Activated naive CD8-positive, alpha-beta T cell (primary cell): ENCODE measurements at regions not wholly inside any gene's neighbourhood (a gene's known extent, or its start where the extent isn't known, plus 50 kb on each side); places are given as distances from the start of the nearest gene placed in this dataset.

Source experiments
- H3K27ac Mint-ChIP-seq: one replicate; pipeline ENCODE4 v1.8.0; 2021; ENCODE audit warnings: mixed read lengths
- H3K27me3 Mint-ChIP-seq: one replicate; pipeline ENCODE4 v1.8.0; 2021; ENCODE audit warnings: mixed read lengths
- H3K36me3 Mint-ChIP-seq: one replicate; pipeline ENCODE4 v1.8.0; 2021; ENCODE audit warnings: mixed read lengths
- H3K4me1 Mint-ChIP-seq: one replicate; pipeline ENCODE4 v1.8.0; 2021; ENCODE audit warnings: low read depth, mixed read lengths
- H3K4me3 Mint-ChIP-seq: one replicate; pipeline ENCODE4 v1.8.0; 2021; ENCODE audit warnings: mild to moderate bottlenecking, mixed read lengths
- H3K9me3 Mint-ChIP-seq: one replicate; pipeline ENCODE4 v1.8.0; 2021; ENCODE audit warnings: low read depth, mixed read lengths

DNA sequence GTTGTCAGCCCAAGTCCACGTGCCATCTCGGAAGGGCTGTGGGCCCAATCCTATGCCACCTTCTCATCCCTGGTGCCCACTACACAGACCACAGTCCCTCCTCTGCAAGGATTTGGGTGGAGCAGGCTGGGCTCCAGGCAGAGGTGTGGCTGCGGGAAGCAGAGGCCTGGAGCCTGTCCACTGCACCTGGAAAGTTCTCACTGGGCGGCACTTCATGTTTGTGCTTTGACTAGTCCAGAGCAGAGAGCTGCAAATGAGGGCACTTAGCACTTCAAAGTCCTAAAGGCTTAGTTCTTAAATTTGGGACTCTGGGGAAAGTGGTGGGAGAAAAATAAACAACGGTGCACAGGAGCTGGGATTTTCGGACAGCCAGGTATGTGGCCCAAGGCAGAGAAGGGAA is 308.9 kb upstream of the POU3F3 start:
- no peaks in the 10 kb centered on the region for H3K9me3 Mint-ChIP-seq
- H3K27ac Mint-ChIP-seq, result no peak overlapping the region
- H3K4me3 Mint-ChIP-seq, result no peak overlapping the region
- H3K36me3 Mint-ChIP-seq, result no peaks in the 10 kb centered on the region
- no peaks in the 10 kb centered on the region for H3K27me3 Mint-ChIP-seq
- H3K4me1 Mint-ChIP-seq, result no peaks in the 10 kb centered on the region

DNA sequence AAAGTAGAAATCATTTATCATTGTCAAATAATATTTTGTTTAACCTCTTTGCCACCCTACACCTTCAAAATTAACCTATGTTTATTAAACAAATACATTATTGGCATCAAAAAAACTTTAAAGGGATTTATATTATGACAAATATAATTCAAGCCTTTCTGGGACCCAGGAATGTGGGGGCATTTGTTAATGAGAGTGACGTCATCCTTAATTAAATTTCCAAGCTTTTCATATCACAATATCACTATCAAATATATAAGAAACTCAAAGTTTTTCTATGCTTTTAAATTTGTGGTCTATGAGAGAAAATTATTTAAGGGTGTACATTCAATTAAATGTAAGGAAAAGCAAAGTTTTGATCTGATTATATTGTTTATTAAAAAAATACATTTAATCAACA is 307.4 kb upstream of the POU3F3 start:
- Mint-ChIP-seq H3K4me3 (no peak overlapping the region), H3K4me1 (no peaks in the 10 kb centered on the region), H3K27me3 (no peaks in the 10 kb centered on the region), H3K36me3 (no peaks in the 10 kb centered on the region), H3K27ac (no peak overlapping the region), H3K9me3 (no peaks in the 10 kb centered on the region)

DNA sequence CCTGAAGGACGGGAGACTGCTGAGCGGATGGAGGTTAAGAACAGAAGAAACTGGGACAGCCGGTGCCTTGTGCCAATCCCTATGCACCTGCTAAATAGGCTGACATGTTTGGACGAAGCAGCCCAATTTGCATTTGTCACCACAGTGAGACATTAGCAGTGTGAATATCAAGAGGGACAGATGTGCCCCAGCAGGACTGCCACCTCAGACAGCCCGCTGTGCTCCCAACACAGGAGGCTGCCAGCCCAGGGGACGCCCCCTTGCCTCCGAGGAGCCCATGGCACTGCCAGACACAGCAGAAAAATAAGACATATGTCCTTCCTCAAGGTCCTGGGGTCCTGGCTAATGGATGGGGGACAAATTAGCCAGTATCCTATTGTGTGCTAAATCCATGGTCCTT is 306.7 kb upstream of the POU3F3 start:
- no peaks in the 10 kb centered on the region for H3K27me3 Mint-ChIP-seq
- no peak overlapping the region for H3K4me3 Mint-ChIP-seq
- H3K4me1 Mint-ChIP-seq, result no peaks in the 10 kb centered on the region
- no peaks in the 10 kb centered on the region for H3K36me3 Mint-ChIP-seq
- H3K27ac Mint-ChIP-seq, result no peak overlapping the region
- no peaks in the 10 kb centered on the region for H3K9me3 Mint-ChIP-seq

DNA sequence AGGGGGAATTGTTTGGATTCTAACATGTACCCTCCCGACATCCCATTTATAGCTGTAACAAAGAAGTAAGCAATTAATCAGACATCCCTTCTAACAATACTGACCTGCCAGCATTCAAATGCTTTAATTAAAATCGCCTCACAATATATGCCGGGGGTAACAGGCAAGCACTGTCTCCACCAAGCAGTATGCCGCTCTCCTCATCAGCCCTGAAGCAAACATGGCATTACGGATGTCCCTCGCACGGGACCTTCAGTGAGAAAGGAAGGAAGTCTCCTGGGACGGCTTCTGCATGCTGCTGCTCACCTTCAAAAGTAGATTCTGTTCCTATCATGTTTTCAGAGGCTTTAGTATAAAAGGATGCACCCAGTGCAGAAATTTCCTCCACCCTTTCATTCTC is 292.7 kb upstream of the POU3F3 start:
- no peaks in the 10 kb centered on the region for H3K36me3 Mint-ChIP-seq
- no peaks in the 10 kb centered on the region for H3K27me3 Mint-ChIP-seq
- H3K4me1 Mint-ChIP-seq, result no peaks in the 10 kb centered on the region
- no peak overlapping the region for H3K27ac Mint-ChIP-seq
- no peaks in the 10 kb centered on the region for H3K9me3 Mint-ChIP-seq
- no peak overlapping the region for H3K4me3 Mint-ChIP-seq

DNA sequence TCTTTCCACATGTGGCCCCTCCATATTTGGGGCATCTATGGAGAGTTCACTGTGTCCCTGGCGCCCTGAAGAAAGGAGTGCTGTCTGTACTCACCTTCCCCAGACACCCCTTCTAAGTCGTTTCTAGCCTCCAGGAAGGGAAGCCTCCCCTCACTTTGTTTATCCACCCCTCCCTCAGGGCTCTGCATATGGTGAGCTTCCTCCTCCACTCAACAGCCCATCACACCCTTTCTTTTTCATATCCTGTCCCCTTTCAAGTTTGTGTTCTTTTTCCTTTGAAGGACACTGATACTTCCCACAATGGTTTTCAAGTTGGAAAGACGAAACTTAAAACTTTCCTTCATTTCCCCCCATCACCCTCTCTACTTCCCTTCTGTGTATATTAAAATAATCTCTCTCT is 291.4 kb upstream of the POU3F3 start:
- no peaks in the 10 kb centered on the region for H3K36me3 Mint-ChIP-seq
- H3K4me1 Mint-ChIP-seq, result no peaks in the 10 kb centered on the region
- H3K4me3 Mint-ChIP-seq, result no peak overlapping the region
- no peak overlapping the region for H3K27ac Mint-ChIP-seq
- H3K9me3 Mint-ChIP-seq, result no peaks in the 10 kb centered on the region
- no peaks in the 10 kb centered on the region for H3K27me3 Mint-ChIP-seq

DNA sequence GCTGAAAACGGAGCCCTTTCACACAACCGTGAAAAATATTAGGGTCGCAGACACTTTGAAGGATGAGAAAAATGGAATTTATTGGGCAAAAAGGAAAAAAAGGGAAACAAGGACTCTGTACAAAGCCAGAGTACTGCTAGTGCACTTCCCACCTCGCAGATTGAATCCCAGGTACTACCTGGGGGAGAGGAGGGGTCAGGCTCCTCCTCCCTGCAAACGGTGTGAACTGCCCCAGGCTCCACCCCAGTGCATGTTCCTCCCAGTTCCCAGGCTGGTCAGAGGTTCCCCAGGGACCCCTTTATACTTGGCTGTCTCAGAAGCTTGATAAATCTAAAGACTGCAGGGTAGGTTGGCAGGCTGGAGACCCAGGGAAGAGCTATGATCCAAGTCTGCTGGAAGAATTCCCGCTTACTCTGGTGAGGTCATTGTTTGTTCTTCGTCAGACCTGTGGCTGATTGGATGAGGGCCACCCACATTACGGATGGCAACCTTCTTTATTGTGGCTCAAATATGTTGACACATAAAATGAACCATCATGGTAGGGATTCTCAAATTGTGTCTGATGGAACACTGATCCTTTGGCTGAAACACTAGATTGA is 290.4 kb upstream of the POU3F3 start:
- H3K27ac Mint-ChIP-seq, result no peak overlapping the region
- no peaks in the 10 kb centered on the region for H3K9me3 Mint-ChIP-seq
- no peak overlapping the region for H3K4me3 Mint-ChIP-seq
- no peaks in the 10 kb centered on the region for H3K36me3 Mint-ChIP-seq
- H3K27me3 Mint-ChIP-seq, result no peaks in the 10 kb centered on the region
- no peaks in the 10 kb centered on the region for H3K4me1 Mint-ChIP-seq

DNA sequence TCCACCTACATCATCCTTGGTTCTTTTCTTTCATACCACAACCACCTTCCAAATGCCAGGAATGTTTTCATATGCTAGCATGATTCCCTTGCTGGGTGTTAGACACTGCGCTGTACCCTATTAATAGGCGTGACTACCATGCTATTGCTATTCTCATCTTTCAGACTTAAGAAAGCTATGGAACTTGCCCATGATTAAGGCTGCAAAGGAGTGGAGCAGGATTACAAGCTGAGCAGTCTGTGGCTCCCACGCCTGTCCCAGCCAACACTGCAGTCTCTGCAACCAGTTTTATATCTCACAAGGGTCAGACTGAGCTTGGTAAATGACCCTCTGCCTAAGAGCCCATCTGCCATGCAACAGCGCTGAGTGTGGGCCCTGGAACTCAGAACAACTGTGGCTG is 285.7 kb upstream of the POU3F3 start:
- H3K4me3 Mint-ChIP-seq, result no peak overlapping the region
- no peaks in the 10 kb centered on the region for H3K9me3 Mint-ChIP-seq
- no peaks in the 10 kb centered on the region for H3K27me3 Mint-ChIP-seq
- H3K27ac Mint-ChIP-seq, result no peak overlapping the region
- H3K4me1 Mint-ChIP-seq, result no peaks in the 10 kb centered on the region
- no peaks in the 10 kb centered on the region for H3K36me3 Mint-ChIP-seq

DNA sequence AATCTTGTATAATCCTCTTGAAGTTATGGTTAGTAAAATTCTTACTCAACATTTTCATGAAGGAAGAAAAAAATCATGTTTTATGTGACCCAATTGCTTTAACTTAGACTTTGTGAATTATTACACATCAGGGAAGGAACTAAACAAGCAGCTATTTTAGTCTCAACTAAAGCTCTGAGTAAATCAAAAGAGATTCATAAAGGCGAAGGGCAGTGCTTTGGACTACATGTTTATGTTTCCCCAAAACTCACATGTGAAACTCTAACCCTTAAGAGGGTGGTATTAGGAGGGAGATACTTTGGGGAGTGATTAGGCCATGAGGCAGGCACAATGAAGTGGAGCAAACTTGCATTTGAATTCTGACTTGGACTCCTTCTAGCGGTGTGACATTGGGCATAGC is 283.7 kb upstream of the POU3F3 start:
- H3K4me1 Mint-ChIP-seq, result no peaks in the 10 kb centered on the region
- no peaks in the 10 kb centered on the region for H3K36me3 Mint-ChIP-seq
- no peak overlapping the region for H3K27ac Mint-ChIP-seq
- no peaks in the 10 kb centered on the region for H3K27me3 Mint-ChIP-seq
- H3K4me3 Mint-ChIP-seq, result no peak overlapping the region
- H3K9me3 Mint-ChIP-seq, result peaks cover 4% of the 10 kb centered on the region

DNA sequence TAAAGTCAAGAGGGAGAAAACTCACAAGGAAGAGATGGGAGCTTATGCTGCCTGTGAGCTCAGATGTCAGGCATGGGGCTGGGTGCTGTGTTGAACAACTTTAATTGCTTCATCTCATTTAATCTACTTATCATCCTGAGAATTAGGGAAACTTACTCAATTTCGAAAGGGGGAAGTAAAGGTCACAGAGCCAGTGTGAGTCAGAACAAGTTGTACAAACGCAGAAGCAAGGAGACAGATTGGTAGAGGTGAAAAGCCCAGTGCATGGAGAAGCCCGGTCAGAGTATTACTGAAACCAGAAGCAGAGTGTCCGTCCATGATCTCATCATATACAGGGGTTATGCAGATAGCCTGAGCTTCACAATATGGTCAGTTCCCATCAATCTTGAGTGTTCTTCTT is 281.1 kb upstream of the POU3F3 start:
- no peaks in the 10 kb centered on the region for H3K36me3 Mint-ChIP-seq
- no peaks in the 10 kb centered on the region for H3K27me3 Mint-ChIP-seq
- H3K4me3 Mint-ChIP-seq, result no peak overlapping the region
- no peak overlapping the region for H3K27ac Mint-ChIP-seq
- peaks cover 4% of the 10 kb centered on the region for H3K9me3 Mint-ChIP-seq
- H3K4me1 Mint-ChIP-seq, result no peaks in the 10 kb centered on the region

DNA sequence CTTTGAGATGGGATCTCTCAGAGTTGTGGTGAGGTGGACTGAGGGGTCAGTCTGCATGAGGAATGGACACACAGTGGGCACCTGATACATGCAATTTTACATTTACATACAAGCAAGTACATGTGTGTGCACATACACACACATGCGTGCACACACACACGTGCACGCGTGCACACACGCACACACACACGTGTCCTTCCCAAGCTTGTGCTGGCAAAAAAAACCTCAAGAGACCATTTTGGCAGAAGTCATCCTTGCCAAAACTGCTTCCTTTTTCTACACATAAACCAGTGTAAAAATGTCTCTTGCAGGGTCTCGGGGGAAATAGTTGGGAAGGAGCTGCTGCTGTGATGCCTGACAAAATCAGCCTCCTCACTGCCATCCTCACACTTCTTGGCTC is 279.5 kb upstream of the POU3F3 start:
- Mint-ChIP-seq H3K36me3 (no peaks in the 10 kb centered on the region), H3K27ac (no peak overlapping the region), H3K4me3 (no peak overlapping the region), H3K9me3 (peaks cover 4% of the 10 kb centered on the region), H3K27me3 (no peaks in the 10 kb centered on the region), H3K4me1 (no peaks in the 10 kb centered on the region)

DNA sequence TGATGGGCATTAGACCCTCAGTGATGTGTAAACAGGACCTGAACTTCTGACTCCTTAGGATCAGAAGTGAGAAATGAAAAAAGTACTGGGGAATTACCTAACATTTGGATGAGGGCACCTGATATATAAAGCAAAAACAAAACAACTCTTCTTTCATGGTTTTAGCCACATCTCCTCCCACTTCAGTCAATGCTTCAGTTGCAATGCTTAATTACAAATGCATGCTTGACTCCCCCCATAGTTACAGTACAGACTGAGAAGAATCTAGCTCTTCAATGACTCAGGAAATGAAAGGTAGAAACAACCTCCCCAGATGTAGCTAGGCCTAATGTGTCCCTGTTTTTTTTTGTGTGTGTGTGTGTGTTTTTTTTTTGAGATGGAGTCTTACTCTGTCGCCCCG is 276.8 kb upstream of the POU3F3 start:
- H3K27ac Mint-ChIP-seq, result no peak overlapping the region
- peaks cover 4% of the 10 kb centered on the region for H3K9me3 Mint-ChIP-seq
- no peaks in the 10 kb centered on the region for H3K36me3 Mint-ChIP-seq
- no peaks in the 10 kb centered on the region for H3K27me3 Mint-ChIP-seq
- H3K4me3 Mint-ChIP-seq, result no peak overlapping the region
- H3K4me1 Mint-ChIP-seq, result no peaks in the 10 kb centered on the region

DNA sequence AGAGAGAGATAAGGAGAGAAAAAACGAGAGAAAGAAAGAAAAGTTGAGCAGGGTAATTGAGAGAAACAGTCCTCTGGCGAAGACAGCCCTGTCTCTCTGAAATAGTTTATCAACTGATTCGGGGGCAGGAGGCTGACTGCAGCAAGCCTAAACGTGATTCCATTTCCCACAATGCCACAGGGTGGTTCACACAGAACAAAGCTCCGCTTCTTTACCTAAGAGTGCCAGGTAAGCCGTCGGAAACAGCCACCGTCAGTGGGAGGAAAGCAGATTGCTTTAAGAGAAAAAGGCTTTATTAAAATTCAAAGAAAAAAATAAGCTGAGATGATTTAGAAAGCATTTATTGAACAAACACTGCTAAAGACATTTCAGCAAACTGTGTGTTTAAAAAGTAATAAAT is 271.4 kb upstream of the POU3F3 start:
- H3K27ac Mint-ChIP-seq, result no peak overlapping the region
- H3K27me3 Mint-ChIP-seq, result no peaks in the 10 kb centered on the region
- H3K4me1 Mint-ChIP-seq, result no peaks in the 10 kb centered on the region
- no peaks in the 10 kb centered on the region for H3K36me3 Mint-ChIP-seq
- H3K9me3 Mint-ChIP-seq, result peaks cover 3% of the 10 kb centered on the region
- H3K4me3 Mint-ChIP-seq, result no peak overlapping the region

DNA sequence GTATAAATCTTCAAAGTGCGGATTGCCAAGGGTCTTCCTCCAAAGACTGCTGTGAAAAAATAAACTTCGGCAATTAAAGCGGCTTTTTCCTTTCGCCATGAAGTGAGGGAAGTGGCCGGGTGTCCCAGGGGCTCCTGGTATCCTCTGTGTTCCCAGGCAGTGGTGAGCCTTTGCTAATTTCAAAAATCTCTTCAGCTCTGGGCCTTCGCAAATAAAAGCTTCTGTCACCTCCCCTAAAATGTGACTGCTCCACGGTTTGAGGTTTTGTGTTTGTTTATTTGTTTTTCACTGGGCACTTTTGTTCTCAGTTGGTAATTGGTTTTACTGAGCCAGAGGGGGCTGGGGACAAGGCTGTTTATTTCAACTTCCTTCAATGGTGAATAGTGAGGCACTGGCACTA is 270.1 kb upstream of the POU3F3 start:
- Mint-ChIP-seq H3K4me1 (no peaks in the 10 kb centered on the region), H3K36me3 (no peaks in the 10 kb centered on the region), H3K27me3 (no peaks in the 10 kb centered on the region), H3K4me3 (no peak overlapping the region), H3K27ac (no peak overlapping the region), H3K9me3 (peaks cover 3% of the 10 kb centered on the region)

DNA sequence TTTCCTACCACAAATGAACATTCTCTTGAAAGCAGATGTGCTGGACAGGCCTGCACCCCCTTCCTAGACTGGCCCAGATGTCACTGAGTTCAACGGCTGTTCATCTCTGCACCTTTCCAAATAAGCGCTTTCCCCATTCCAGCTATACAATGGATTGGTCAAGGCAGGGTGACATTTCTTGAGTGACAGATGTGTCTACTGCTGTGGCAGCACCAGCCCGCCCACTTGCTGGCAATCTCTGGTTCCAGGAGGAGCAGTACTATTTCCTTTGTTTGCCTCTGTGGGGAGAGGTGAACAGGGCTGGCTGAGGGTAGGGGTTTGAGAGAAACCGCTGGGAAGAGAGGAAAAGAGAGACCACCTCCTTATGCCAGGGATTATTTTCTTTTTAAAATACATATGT is 269.5 kb upstream of the POU3F3 start:
- Mint-ChIP-seq H3K4me3 (no peak overlapping the region), H3K27me3 (no peaks in the 10 kb centered on the region), H3K36me3 (no peaks in the 10 kb centered on the region), H3K4me1 (no peaks in the 10 kb centered on the region), H3K27ac (no peak overlapping the region), H3K9me3 (peaks cover 3% of the 10 kb centered on the region)

DNA sequence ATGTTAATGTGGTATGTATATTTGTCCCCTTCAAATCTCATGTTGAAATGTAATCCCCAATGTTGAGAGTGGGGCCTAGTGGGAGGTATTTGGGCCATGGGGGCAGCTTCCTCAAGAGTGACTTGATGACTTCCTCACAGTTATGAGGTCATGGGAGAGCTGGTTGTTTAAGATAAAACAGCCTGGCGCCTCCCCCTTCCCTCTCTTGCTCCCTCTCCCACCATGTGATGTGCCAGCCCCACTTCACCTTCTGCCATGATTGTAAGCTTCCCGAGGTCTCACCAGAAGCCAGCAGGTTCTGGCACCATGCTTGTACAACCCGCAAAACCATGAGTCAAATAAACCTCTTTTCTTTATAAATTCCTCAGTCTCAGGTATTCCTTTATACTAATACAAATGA is 258.3 kb upstream of the POU3F3 start:
- Mint-ChIP-seq H3K36me3 (no peaks in the 10 kb centered on the region), H3K9me3 (peaks cover 6% of the 10 kb centered on the region), H3K4me3 (no peak overlapping the region), H3K27me3 (peaks cover 2% of the 10 kb centered on the region), H3K27ac (no peak overlapping the region), H3K4me1 (no peaks in the 10 kb centered on the region)

DNA sequence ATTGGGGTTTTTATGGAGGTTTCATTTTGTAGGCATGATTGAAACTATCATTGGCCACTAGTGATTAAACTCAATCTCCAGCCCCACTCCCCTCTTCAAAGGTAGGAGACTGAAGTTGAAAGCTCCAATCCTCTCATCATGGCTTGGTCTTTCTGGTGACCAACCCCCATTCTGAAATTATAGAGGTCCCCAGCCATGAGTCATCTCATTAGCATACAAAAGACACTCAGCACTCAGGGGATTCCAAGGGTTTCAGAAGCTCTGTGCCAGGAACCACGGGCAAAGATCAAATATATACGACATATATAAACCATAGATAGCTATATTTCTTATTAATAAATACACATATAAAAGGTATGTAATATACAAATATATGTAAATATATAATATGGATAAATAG is 256.0 kb upstream of the POU3F3 start:
- Mint-ChIP-seq H3K36me3 (no peaks in the 10 kb centered on the region), H3K9me3 (peaks cover 6% of the 10 kb centered on the region), H3K4me1 (no peaks in the 10 kb centered on the region), H3K27me3 (peaks cover 2% of the 10 kb centered on the region), H3K4me3 (no peak overlapping the region), H3K27ac (no peak overlapping the region)
